ENCODE measurements at regions not wholly inside any gene's neighbourhood (a gene's known extent, or its start where the extent isn't known, plus 50 kb on each side); places are given as distances from the start of the nearest gene placed in this dataset.

- no peak for DNase-seq (ENCODE audit: low read depth)
Measured at GRCh38 chr17:70797166-70797565, 627.8 kb downstream of the KCNJ2 start.

DNA sequence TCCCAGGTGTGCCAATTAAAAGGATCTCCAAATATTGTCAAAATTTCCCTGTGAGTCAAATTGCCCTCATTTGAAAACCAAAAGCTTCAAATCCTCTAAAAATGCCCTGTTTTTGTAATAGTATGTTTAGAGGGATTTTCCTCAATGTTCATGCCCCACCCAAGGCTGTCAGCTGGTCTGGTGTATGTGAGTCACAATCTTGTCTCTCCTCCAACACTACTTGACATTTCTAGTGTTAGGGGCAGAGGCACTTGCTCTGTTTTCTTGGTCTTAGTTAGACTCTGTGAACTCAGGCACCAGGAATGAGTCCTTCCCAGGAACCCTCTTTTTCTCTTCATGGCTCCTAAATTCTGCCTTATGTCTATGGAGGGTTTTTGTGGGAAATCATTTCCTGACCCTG lies 634.8 kb downstream of the KCNJ2 start:
- DNase-seq (ENCODE audit: low read depth), result no peak

DNA sequence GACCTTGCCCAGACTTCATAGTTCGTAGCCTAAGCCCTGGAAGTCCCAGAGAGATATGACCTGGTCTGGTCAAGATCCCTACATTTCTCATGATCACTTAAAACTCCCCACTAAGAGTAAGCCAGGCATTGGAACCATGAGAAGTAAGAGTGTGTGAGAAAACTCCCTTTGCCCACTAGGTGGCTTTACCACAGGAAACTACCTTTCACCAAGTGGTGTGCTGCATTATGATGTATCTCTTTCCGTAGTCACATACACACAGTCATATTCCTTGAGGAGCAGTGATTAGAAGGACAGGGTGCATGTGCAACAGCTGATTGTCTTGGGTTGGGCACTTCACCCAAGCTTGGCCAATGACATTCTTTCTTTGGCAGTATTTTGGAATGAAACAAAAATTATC lies 639.3 kb downstream of the KCNJ2 start:
- DNase-seq (ENCODE audit: low read depth), result no peak

DNA sequence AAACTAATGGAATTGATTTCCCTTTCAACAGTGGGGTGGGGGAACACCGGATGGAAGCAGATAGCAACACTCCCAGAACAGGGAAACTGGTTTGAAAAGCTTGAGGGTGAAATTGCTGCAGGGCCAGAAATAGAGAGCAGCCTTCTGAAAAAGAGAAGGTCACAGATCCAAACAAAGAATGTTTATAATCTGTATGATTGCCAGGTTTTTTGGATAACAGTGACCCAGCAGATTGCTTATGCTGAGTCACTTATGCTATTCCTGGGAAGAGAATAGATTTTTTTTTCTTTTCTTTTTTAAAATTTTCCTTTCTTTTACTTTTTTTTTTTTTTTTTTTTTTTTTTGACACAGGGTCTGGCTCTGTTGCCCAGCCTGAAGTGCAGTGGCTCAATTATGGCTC lies 641.3 kb downstream of the KCNJ2 start:
- no peak for DNase-seq (ENCODE audit: low read depth)

DNA sequence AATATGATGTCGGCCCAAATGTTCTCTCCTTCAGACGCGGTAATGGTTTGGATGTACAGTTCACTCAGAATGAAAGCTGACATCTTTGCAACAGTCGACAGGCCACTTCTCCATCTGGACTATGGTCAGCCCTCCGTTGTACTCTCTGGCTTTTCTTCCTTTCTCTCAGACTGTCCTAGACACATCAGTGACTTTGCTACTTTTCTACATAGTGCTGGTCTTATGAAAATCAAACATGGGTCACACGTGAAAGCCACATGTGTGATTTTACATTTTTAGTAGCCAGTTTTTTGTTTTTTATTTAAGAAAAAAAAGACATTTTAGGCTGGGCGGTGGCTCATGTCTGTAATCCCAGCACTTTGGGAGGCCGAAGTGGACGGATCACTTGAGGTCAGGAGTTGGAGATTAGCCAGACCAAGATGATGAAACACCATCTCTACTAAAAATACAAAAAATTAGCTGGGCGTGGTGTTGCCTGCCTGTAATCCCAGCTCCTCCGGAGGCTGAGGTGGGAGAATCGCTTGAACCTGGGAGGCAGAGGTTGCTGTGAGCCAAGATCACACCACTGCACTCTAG lies 644.1 kb downstream of the KCNJ2 start:
- DNase-seq (ENCODE audit: low read depth), result no peak

DNA sequence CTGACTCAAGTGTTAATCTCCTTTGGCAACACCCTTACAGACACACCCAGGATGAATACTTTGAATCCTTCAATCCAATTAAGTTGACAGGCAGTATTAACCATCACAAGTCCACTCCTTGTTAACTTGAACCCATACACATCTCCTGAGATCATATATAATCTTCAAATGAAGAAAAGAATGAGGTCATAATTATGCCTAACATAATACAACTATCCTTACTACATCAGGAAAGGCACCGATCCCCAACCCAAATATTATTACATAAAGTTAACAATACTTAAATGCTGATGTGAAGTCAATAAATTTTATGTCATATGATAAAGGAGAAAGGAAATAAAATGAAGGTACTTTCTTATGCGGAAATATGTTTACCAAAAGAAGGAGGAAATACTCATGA lies 649.9 kb downstream of the KCNJ2 start:
- DNase-seq (ENCODE audit: low read depth), result no peak

DNA sequence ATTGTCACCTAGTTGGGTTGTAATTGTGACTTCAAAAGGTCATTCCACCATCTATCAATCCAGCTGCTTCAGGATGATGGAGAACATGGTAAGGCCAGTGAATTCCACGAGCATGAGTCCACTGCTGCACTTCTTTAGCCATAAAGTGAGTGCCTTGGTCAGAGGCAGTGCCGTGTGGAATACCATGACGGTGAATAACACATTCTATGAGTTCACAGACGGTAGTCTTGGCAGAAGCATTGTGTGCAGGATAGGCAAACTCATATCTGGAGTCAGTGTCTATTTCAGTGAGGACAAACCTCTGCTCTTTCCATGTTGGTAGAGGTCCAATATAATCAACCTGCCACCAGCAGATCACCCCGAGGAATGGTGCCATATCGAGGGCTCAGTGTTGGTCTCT lies 650.9 kb downstream of the KCNJ2 start:
- no peak for DNase-seq (ENCODE audit: low read depth)

GRCh38 chr17:70825321-70826125 lies 656.2 kb downstream of the KCNJ2 start:
- DNase-seq (ENCODE audit: low read depth), result no peak

DNA sequence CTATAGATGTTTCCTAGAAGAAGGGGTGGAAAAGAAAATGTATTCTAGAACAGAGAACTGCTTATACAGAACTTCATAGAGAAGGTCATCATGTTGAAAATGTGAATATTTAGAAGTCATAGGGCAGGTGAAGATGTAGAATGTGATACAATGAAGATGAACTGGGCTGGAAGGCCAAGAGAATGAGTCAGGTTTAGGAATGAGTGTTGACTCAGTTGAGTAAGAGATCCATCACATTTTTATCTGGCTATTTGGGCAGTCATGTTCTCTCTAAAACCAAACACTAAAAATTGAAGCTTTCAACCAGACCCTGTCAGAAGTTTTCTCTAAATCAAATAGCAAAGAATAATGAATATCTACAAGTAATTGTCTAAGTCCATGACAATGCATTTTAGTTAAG lies 660.5 kb downstream of the KCNJ2 start:
- DNase-seq (ENCODE audit: low read depth), result no peak

- DNase-seq (ENCODE audit: low read depth), result no peak
Measured at GRCh38 chr17:70834039-70834438, 664.7 kb downstream of the KCNJ2 start.

DNA sequence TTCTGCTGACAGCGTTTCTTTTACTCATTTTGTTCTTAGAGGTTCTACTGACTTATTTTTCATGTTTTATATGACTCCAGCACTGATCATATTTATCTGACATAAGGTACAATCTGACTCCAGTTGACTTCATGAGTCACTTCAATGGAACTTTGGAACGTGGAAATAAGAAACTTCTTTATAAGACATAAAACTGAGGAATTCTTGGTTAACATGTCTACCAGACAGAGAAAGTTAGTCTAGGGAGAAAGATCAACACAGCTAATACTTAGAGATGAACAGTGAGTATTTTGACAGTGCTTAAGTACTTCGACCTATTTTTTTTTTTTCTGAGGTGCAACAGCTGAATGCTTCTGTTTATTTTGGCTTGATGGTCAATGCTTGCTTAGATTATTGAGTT lies 679.5 kb downstream of the KCNJ2 start:
- no peak for DNase-seq (ENCODE audit: low read depth)

- no peak for DNase-seq (ENCODE audit: low read depth)
Measured at GRCh38 chr17:70855401-70856054, 686.2 kb downstream of the KCNJ2 start.

DNA sequence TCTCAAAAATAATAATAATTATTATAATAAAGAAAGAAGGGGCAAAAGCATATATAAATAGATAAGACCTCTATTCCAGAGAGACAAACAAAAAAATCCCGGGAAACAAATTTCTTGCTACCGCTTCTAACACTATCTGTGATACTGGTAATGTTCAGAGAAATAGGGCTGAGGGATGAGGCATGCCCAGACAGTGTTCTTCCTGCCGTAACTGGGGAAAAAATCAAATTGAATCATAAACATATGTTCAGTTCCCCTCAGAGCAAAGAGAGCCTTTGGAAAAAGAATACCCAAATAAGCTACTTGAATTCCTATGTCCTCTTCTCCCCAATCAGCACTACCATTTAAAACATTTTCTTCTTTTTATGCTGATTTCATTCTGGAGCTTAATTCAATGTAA lies 688.0 kb downstream of the KCNJ2 start:
- no peak for DNase-seq (ENCODE audit: low read depth)

GRCh38 chr17:70859829-70860228 lies 690.5 kb downstream of the KCNJ2 start:
- no peak for DNase-seq (ENCODE audit: low read depth)

DNA sequence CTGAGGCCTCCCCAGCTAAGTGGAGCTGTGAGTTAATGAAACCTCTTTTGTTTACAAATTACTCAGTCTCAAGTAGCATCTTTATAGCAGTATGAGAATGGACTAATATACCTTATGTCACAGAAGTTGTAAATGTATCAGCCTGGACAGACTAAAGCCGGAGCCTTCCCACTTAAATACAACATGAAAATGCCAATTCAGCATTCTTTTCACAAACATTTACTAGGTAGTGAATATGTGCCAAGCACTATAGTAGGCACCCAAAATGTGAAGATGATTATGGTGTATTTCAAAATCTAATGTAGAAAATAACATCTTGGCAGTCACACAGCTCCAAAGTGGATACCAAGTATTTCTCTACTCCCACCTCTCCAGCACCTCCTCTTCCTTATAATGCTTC lies 693.0 kb downstream of the KCNJ2 start:
- no peak for DNase-seq (ENCODE audit: low read depth)

DNA sequence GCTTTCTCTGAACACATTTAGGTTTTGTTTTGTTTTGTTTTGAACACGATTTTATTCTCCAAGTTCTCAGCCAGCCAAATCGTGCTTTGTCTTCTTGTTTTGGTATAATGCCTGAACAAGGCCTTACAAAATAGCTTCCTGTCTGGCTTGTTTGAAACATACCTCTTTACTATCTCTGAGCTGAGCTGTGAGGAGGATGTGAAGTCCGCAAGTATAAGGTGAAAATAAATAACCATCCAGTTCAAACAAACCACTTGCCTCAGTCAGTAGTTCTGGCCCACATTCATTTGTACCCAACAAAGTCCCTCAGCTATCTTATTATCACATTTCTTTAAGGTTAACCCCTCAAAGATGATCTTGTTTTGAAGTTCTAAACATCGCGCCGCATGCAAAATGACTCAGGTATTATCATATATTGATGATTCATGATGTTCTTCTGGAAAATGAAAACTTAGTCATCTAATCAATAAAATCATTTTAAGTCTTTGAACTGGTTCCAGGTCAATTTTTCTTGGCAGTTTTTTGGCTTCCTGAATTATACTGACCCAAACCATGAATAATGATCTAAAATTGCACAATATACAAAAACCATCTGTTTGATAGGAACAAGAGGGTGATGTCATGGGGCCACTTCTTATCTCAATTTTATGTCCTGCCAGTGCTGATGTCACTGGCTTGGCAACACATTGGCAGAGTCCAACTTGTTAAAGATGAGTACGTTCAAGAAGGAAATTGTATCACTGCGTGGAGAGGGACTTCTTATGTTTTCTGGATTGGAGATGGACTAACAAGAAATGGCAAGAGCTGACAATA lies 694.3 kb downstream of the KCNJ2 start:
- DNase-seq (ENCODE audit: low read depth), result no peak

- DNase-seq (ENCODE audit: low read depth), result no peak
Measured at GRCh38 chr17:70865993-70866804, 696.9 kb downstream of the KCNJ2 start.

DNA sequence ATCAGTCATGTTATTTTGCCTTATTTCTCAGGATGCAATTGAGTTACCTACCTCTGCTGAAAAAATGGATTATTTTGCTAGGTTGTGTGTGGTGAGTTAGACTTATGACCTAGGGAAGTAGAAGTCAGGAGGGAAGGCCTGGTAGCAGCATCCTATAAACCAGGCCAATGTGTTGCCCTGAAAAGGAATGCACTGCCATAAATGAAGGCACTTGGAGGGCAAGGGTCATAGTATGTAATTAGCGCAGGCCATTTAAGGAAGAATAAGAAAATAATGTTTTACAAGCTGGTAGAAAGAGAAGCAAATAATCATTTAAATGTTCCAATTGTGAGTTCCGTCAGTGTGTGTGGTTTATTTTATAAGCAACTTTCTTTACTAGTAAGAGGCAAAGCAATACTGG lies 698.8 kb downstream of the KCNJ2 start:
- no peak for DNase-seq (ENCODE audit: low read depth)

GRCh38 chr17:70869402-70870085 lies 700.2 kb downstream of the KCNJ2 start:
- DNase-seq (ENCODE audit: low read depth), result no peak

DNA sequence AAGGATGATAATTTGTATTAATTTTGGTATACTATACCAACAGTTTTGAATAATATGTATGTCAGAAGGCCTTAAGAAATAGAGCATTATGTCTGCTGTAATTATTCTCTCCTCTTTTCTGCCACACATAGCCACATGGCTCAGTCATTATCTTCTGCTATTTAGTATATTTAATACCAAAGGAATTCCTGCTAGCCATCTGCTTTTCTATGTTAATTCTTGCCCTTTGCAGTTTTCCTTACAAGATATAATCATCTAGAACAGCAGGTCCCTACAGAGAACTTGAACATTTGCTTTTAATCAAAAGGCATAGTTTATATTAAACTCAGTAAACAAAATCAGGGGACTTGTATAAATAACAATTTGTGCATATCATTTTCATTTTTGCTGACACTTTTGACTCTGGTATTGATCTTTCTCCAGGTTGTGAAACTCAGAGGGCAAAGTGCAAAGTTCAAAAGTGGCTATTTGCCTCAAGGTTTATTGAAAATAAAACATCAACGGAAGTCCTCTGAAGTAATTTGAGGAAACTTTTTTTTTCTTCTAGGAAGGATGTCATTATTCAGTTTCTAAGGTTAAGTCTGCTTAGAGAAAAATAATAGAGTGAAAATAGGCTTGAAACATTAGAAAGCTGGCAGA lies 702.0 kb downstream of the KCNJ2 start:
- DNase-seq (ENCODE audit: low read depth), result no peak

DNA sequence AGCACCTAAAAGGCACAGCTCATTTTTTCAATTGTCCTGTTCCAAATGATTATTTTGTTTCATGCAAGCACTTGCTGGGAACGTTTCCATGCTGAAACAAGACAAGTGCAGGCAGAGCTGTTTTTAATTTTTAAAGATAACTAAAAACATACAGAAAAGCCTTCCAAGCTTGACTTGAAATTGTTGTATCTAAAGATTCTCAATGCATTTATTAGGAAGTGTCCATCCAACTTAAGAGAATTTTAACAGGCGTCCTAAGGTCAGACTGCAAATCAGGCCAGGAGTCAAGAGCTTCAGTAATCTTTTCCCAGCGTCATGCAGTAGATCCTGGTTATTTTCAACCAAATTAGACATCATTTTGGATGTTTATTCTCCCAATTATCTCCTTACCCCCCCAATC lies 702.8 kb downstream of the KCNJ2 start:
- no peak for DNase-seq (ENCODE audit: low read depth)
